K562 (cell line): ENCODE measurements at regions not wholly inside any gene's neighbourhood (a gene's known extent, or its start where the extent isn't known, plus 50 kb on each side); places are given as distances from the start of the nearest gene placed in this dataset.
"Not testable (repeated sequence)": the region's sequence is repeated elsewhere in the genome, so short reads cannot be mapped to it uniquely, and the experiment has no call there.

ENCODE experiments used
- CHAMP1 ChIP-seq: fragments of 450-650 bp; IDR thresholded peaks from 2 replicates; pipeline ENCODE4 v1.6.1; 2016; ENCODE audit warnings: mild to moderate bottlenecking
- EGR1 ChIP-seq: fragments of 450-650 bp; conservative IDR thresholded peaks from 2 replicates; pipeline ENCODE4 v1.6.1; 2017; ENCODE audit warnings: mild to moderate bottlenecking
- ETV5 ChIP-seq: sonication (generic); formaldehyde crosslinking; IDR thresholded peaks from 2 replicates; pipeline ENCODE4 v1.4.0; 2020; ENCODE audit warnings: low read depth, mild to moderate bottlenecking, missing genetic modification reagents
- FOXA3 ChIP-seq, 2 experiments: fragments of 450-650 bp in 1 of 2; sonication (generic) in 1 of 2; formaldehyde crosslinking; IDR thresholded peaks in 1 of 2; conservative IDR thresholded peaks in 1 of 2; 2 replicates each; pipeline versions ENCODE4 v1.4.0 to v1.8.0; 2020 to 2022; ENCODE audit warnings: mild to moderate bottlenecking in 2 of 2, missing genetic modification reagents in 1 of 2
- GTF2F1 ChIP-seq: IDR thresholded peaks from 2 replicates; pipeline ENCODE4 v1.6.1; 2011; ENCODE audit warnings: low read depth, low read length, improper control_type of control experiment
- POLR2G ChIP-seq: fragments of 200-400 bp; formaldehyde crosslinking; IDR thresholded peaks from 2 replicates; pipeline ENCODE4 v1.6.1; 2017; ENCODE audit warnings: low read depth, mild to moderate bottlenecking, antibody characterized with exemption, low read length, moderate library complexity
- TAF7 ChIP-seq: fragments of 450-650 bp; IDR thresholded peaks from 2 replicates; pipeline ENCODE4 v1.6.1; 2016; ENCODE audit warnings: missing genetic modification characterization, missing compliant biosample characterization
- TFAP4 ChIP-seq: sonication (generic); formaldehyde crosslinking; IDR thresholded peaks from 2 replicates; pipeline ENCODE4 v1.8.0; 2022; ENCODE audit warnings: missing genetic modification reagents, mild to moderate bottlenecking, moderate library complexity, borderline replicate concordance
- ZBTB40 ChIP-seq, 2 experiments: fragments of 450-650 bp in 1 of 2; sonication (generic) in 1 of 2; formaldehyde crosslinking in 1 of 2; IDR thresholded peaks; 2 replicates each; pipeline versions ENCODE4 v1.7.1 to v1.9.0; 2016 to 2022; ENCODE audit warnings: inconsistent platforms in 1 of 2, mild to moderate bottlenecking in 1 of 2, missing genetic modification reagents in 1 of 2
- ZNF511 ChIP-seq: sonication (generic); formaldehyde crosslinking; IDR thresholded peaks from 2 replicates; pipeline ENCODE4 v1.8.0; 2022; ENCODE audit warnings: mild to moderate bottlenecking, missing genetic modification reagents

GRCh38 chr5:12574298-12575093 is 670.2 kb upstream of the CTNND2 start (continued):
- TF ChIP-seq ZBTB40 (IDR thresholded peaks at IDR 0.05) (0 out of 2 replicates have a peak, but pooled peaks have one; percentile 15), TFAP4 (CRISPR knock-in tag) (peak; percentile 96), TAF7 (tag) (peak; percentile 66), ZNF511 (CRISPR knock-in tag) (peak; percentile 70; the same call in 1 of the 2 replicates), GTF2F1 (0 out of 2 replicates have a peak, but pooled peaks have one; percentile 33), FOXA3 (CRISPR knock-in tag; conservative IDR thresholded peaks at IDR 0.05 in 1 of 2, IDR thresholded peaks at IDR 0.05 in 1 of 2) (0 out of 4 replicates have a peak, but pooled peaks of 1 of the 2 experiments have one; percentile 19), POLR2G (peak; percentile 80), ETV5 (CRISPR knock-in tag) (peak; percentile 77), CHAMP1 (0 out of 2 replicates have a peak, but pooled peaks have one; percentile 29), EGR1 (peak; percentile 82)
- not testable (repeated sequence) for TF ChIP-seq ZBTB40 (CRISPR knock-in tag; IDR thresholded peaks at IDR 0.05)
